Hindlimb muscle (tissue), 1 donor: ENCODE measurements at regions not wholly inside any gene's neighbourhood (a gene's known extent, or its start where the extent isn't known, plus 50 kb on each side); places are given as distances from the start of the nearest gene placed in this dataset.

Source experiments
- DNase-seq: peaks from one replicate; pipeline ENCODE4 v3.0.0-alpha.2; 2013

- DNase-seq, result no peak
These were observed 450.0 kb upstream of the FZD8 start for GRCh38 chr10:36092116-36092515.

GRCh38 chr10:36091007-36091406 lies 448.9 kb upstream of the FZD8 start:
- no peak for DNase-seq

GRCh38 chr10:36089790-36090440 lies 447.8 kb upstream of the FZD8 start:
- peak; percentile 27 for DNase-seq

- no peak for DNase-seq
These were observed 445.2 kb upstream of the FZD8 start for GRCh38 chr10:36087006-36088005.

GRCh38 chr10:36075196-36075595 lies 433.1 kb upstream of the FZD8 start:
- DNase-seq, result no peak

GRCh38 chr10:36073796-36074345 lies 431.8 kb upstream of the FZD8 start:
- DNase-seq, result no peak

- DNase-seq, result no peak
These were observed 426.4 kb upstream of the FZD8 start for GRCh38 chr10:36068542-36068941.

- DNase-seq, result no peak
These were observed 425.7 kb upstream of the FZD8 start for GRCh38 chr10:36067748-36068147.

GRCh38 chr10:36066850-36067249 lies 424.8 kb upstream of the FZD8 start:
- DNase-seq, result no peak

GRCh38 chr10:36066102-36066501 lies 424.0 kb upstream of the FZD8 start:
- no peak for DNase-seq

GRCh38 chr10:36063396-36063795 lies 421.3 kb upstream of the FZD8 start:
- no peak for DNase-seq

GRCh38 chr10:36057731-36058130 lies 415.6 kb upstream of the FZD8 start:
- no peak for DNase-seq

- DNase-seq, result no peak
These were observed 415.1 kb upstream of the FZD8 start for GRCh38 chr10:36057180-36057579.

- no peak for DNase-seq
These were observed 411.7 kb upstream of the FZD8 start for GRCh38 chr10:36053775-36054174.

- no peak for DNase-seq
These were observed 411.2 kb upstream of the FZD8 start for GRCh38 chr10:36053271-36053670.

GRCh38 chr10:36051500-36051991 lies 409.4 kb upstream of the FZD8 start:
- DNase-seq, result peak; percentile 73

- DNase-seq, result peak; percentile 75
These were observed 408.8 kb upstream of the FZD8 start for GRCh38 chr10:36050763-36051499.

- no peak for DNase-seq
These were observed 406.7 kb upstream of the FZD8 start for GRCh38 chr10:36048780-36049179.

- no peak for DNase-seq
These were observed 406.1 kb upstream of the FZD8 start for GRCh38 chr10:36048236-36048635.

- DNase-seq, result no peak
These were observed 400.0 kb upstream of the FZD8 start for GRCh38 chr10:36042135-36042534.

- no peak for DNase-seq
These were observed 396.3 kb upstream of the FZD8 start for GRCh38 chr10:36038316-36038955.

- no peak for DNase-seq
These were observed 394.0 kb upstream of the FZD8 start for GRCh38 chr10:36036137-36036536.
